HFFc6 (cell line): ENCODE measurements at regions not wholly inside any gene's neighbourhood (a gene's known extent, or its start where the extent isn't known, plus 50 kb on each side); places are given as distances from the start of the nearest gene placed in this dataset.

Experiments used
- DNase-seq: peaks from one replicate; pipeline ENCODE4 v3.0.0-alpha.2; 2018
- H3K27ac Mint-ChIP-seq: 2 replicates; pipeline ENCODE4 v1.8.0; 2020; ENCODE audit warnings: mild to moderate bottlenecking, mixed read lengths
- H3K27me3 Mint-ChIP-seq: 2 replicates; pipeline ENCODE4 v1.8.0; 2021; ENCODE audit warnings: mild to moderate bottlenecking, moderate library complexity, mixed read lengths; ENCODE audit not compliant: insufficient read depth
- H3K36me3 Mint-ChIP-seq: 2 replicates; pipeline ENCODE4 v1.8.0; 2021; ENCODE audit warnings: low read depth, mixed read lengths
- H3K4me1 Mint-ChIP-seq: 2 replicates; pipeline ENCODE4 v1.8.0; 2020; ENCODE audit warnings: low read depth, mixed read lengths
- H3K4me3 Mint-ChIP-seq: 2 replicates; pipeline ENCODE4 v1.8.0; 2020; ENCODE audit warnings: mild to moderate bottlenecking, moderate library complexity, mixed read lengths
- H3K9me3 Mint-ChIP-seq: 2 replicates; pipeline ENCODE4 v1.8.0; 2020; ENCODE audit warnings: mild to moderate bottlenecking, mixed read lengths
- CTCF ChIP-seq: fragments of 200-600 bp; sonication (generic); IDR thresholded peaks from 2 replicates; pipeline ENCODE4 v1.5.0; 2021; ENCODE audit warnings: antibody characterized with exemption, mild to moderate bottlenecking

DNA sequence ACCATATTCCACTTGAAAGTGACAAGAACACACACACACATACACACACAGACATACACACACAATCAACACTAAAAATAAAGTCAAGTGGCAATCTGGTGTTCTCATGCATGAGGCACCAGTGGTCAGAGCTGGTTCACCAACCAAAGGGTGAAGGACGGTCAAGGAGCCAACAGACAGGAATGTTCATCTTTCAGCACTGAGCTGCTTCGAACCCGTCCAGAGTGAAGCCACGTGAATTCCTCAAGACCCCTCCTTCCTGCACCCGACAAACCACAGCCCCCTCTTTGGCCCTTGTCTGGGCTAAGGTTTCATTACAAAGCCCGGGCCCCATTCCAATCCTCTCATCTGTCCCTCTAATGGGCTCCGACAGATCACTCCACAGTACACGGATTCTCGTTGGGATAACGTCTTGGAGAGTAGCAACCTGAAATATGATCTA is 84.5 kb upstream of the SMIM23 start:
- TF ChIP-seq CTCF: no peak
- Mint-ChIP-seq H3K27ac (no peak overlapping the region), H3K4me3 (no peak overlapping the region), H3K9me3 (no peaks in the 10 kb centered on the region), H3K36me3 (no peaks in the 10 kb centered on the region), H3K27me3 (peaks cover 35% of the 10 kb centered on the region), H3K4me1 (no peaks in the 10 kb centered on the region)
- no peak for DNase-seq

DNA sequence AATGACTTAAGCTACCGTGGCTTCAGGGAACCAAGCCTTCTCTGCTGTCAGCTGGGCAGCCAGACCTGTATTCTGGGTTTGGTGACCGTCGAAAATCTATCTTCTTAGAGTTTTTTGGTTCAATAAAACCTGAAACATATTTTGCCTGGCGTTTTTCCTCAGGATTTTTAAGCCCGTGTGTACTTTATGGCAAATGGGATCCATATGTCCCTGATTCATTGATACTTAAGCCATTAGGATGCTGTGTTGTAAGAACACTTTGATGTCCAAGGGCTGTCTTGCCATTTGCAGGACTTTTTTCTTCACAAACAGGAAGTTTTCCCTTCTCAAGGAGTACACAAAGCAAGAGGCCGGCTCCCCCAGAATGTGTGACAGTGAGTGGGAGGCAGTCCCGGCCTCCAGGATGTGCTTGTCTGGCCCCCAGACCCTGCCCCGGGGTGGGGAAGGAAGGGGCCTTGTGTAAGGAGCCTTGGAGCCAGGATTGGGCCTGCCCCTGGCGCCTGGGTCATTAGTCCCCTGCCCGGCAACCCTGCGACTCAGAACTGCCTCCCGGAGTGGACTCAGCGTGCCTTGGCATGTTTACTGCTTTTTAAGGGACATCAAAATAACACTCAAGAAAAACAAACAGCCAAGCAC is 83.4 kb upstream of the SMIM23 start:
- Mint-ChIP-seq H3K4me3 (no peak overlapping the region), H3K27ac (no peak overlapping the region), H3K36me3 (no peaks in the 10 kb centered on the region), H3K9me3 (no peaks in the 10 kb centered on the region), H3K27me3 (peaks cover 34% of the 10 kb centered on the region), H3K4me1 (no peaks in the 10 kb centered on the region)
- no peak for TF ChIP-seq CTCF
- DNase-seq: no peak

DNA sequence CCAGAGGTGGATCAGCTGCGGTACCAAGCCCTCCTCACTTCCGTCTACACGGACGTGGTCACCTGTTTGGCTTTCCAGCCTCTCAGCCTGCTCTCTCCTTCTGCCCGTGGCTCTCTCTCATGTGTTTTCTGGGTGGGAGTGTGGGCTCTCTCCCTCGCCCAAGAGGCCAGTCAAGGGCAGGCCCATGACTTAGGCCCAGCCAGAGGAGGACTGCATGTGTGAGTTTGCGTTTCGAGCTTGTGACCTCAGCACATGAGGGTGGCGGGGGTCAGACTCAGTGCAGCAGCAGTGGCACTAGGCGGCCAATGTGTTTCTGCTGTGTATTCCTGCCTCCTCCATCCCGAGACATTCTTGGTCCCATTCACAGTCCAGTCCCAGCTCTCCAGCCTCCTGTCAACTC is 82.5 kb upstream of the SMIM23 start:
- peaks cover 37% of the 10 kb centered on the region for H3K27me3 Mint-ChIP-seq
- no peaks in the 10 kb centered on the region for H3K36me3 Mint-ChIP-seq
- TF ChIP-seq CTCF: no peak
- no peak for DNase-seq
- no peak overlapping the region for H3K27ac Mint-ChIP-seq
- no peaks in the 10 kb centered on the region for H3K4me1 Mint-ChIP-seq
- no peaks in the 10 kb centered on the region for H3K9me3 Mint-ChIP-seq
- no peak overlapping the region for H3K4me3 Mint-ChIP-seq

GRCh38 chr5:171705036-171705435 is 80.6 kb upstream of the SMIM23 start:
- no peak overlapping the region for H3K27ac Mint-ChIP-seq
- no peaks in the 10 kb centered on the region for H3K36me3 Mint-ChIP-seq
- H3K27me3 Mint-ChIP-seq: peaks cover 36% of the 10 kb centered on the region
- TF ChIP-seq CTCF: no peak
- DNase-seq: no peak
- no peaks in the 10 kb centered on the region for H3K4me1 Mint-ChIP-seq
- no peaks in the 10 kb centered on the region for H3K9me3 Mint-ChIP-seq
- no peak overlapping the region for H3K4me3 Mint-ChIP-seq

DNA sequence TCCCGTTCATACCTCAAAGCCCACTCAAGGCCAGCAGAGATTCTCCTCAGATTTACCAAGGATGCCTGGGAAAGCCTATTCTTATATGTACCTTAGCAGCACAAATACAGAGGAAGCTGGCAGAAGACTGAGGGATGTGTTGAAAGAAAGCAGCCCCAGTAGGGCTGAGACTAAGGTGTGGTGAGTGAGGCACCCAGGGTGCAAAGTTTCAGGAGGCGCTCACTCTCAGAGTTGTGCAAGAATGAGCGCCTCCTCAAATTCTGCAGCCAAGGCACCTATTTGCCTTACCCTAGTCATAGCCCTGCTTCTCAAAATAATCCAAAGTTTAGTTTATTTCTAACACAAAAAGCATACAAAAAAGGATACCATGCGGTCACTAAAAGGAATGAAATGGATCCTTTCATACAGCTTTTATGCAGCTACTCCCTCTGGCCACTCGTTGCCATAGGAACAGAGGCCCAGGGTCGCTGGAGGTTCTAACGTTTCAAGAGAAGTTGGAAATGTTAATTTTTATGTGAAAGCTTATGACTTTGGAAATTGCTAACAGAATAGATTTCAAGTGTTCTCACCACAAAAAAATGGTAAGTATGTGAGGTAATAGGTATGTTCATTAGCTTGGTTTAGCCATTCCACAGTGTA is 79.7 kb upstream of the SMIM23 start:
- Mint-ChIP-seq H3K27me3 (peaks cover 37% of the 10 kb centered on the region), H3K9me3 (no peaks in the 10 kb centered on the region), H3K4me3 (no peak overlapping the region), H3K36me3 (no peaks in the 10 kb centered on the region), H3K27ac (no peak overlapping the region), H3K4me1 (no peaks in the 10 kb centered on the region)
- DNase-seq: no peak
- no peak for TF ChIP-seq CTCF
